DND-41 (cell line): ENCODE measurements at regions not wholly inside any gene's neighbourhood (a gene's known extent, or its start where the extent isn't known, plus 50 kb on each side); places are given as distances from the start of the nearest gene placed in this dataset.

Experiments
- CTCF ChIP-seq: IDR thresholded peaks from 2 replicates; pipeline ENCODE4 v1.5.1; 2012; ENCODE audit warnings: borderline replicate concordance, low read length, moderate library complexity, mild to moderate bottlenecking; ENCODE audit not compliant: poor library complexity, severe bottlenecking; ENCODE audit errors: extremely low read depth
- EZH2 ChIP-seq: IDR thresholded peaks from 3 replicates; pipeline ENCODE4 v1.6.1; 2012; ENCODE audit warnings: borderline replicate concordance, low read depth, mild to moderate bottlenecking, moderate library complexity, low read length, inconsistent platforms; ENCODE audit not compliant: severe bottlenecking

GRCh38 chr6:145564553-145564952 lies 170.8 kb downstream of the EPM2A start:
- TF ChIP-seq CTCF (no peak), EZH2 (no peak)
